H1 (cell line): ENCODE measurements at regions not wholly inside any gene's neighbourhood (a gene's known extent, or its start where the extent isn't known, plus 50 kb on each side); places are given as distances from the start of the nearest gene placed in this dataset.

Experiments
- CHD1 ChIP-seq: IDR thresholded peaks from 2 replicates; pipeline ENCODE4 v1.6.1; 2012; ENCODE audit warnings: low read depth, low read length, improper control_type of control experiment
- EZH2 ChIP-seq: fragments of 200-600 bp; sonication (generic); IDR thresholded peaks from 2 replicates; pipeline ENCODE4 v1.7.1; 2012; ENCODE audit warnings: low read depth, mild to moderate bottlenecking, moderate library complexity, low read length, inconsistent platforms; ENCODE audit not compliant: severe bottlenecking
- FOSL1 ChIP-seq: IDR thresholded peaks from 2 replicates; pipeline ENCODE4 v1.6.1; 2011; ENCODE audit warnings: mild to moderate bottlenecking, low read depth, low read length, moderate library complexity; ENCODE audit not compliant: insufficient read depth
- GTF2F1 ChIP-seq: IDR thresholded peaks from 2 replicates; pipeline ENCODE4 v1.6.1; 2012; ENCODE audit warnings: low read depth, low read length, improper control_type of control experiment, borderline replicate concordance
- JUND ChIP-seq: IDR thresholded peaks from 2 replicates; pipeline ENCODE4 v1.6.1; 2011; ENCODE audit warnings: mild to moderate bottlenecking, improper control_type of control experiment, low read length
- RXRA ChIP-seq: IDR thresholded peaks from 2 replicates; pipeline ENCODE4 v1.6.1; 2011; ENCODE audit warnings: low read depth, mild to moderate bottlenecking, low read length, moderate library complexity; ENCODE audit not compliant: insufficient read depth
- SAP30 ChIP-seq: fragments of 300-600 bp; sonication (generic); IDR thresholded peaks from 2 replicates; pipeline ENCODE4 v1.7.1; 2012; ENCODE audit warnings: low read length, moderate library complexity, mild to moderate bottlenecking, inconsistent platforms; ENCODE audit not compliant: insufficient read depth, insufficient replicate concordance
- SP2 ChIP-seq: IDR thresholded peaks from 2 replicates; pipeline ENCODE4 v1.6.1; 2012; ENCODE audit warnings: mild to moderate bottlenecking, low read length, inconsistent platforms
- SP4 ChIP-seq: IDR thresholded peaks from 2 replicates; pipeline ENCODE4 v1.6.1; 2012; ENCODE audit warnings: low read length, inconsistent platforms
- SRF ChIP-seq: IDR thresholded peaks from 2 replicates; pipeline ENCODE4 v1.6.1; 2011; ENCODE audit warnings: mild to moderate bottlenecking, low read depth, low read length, moderate library complexity
- TEAD4 ChIP-seq: IDR thresholded peaks from 2 replicates; pipeline ENCODE4 v1.6.1; 2012; ENCODE audit warnings: low read depth, low read length, inconsistent platforms, mixed read lengths
- TF ChIP-seq, protein P1 (sequence below): fragments of 300-600 bp; sonication (generic); IDR thresholded peaks from 2 replicates; pipeline ENCODE4 v1.7.1; 2012; ENCODE audit warnings: low read length, moderate library complexity, mild to moderate bottlenecking, inconsistent platforms; ENCODE audit not compliant: insufficient replicate concordance

DNA sequence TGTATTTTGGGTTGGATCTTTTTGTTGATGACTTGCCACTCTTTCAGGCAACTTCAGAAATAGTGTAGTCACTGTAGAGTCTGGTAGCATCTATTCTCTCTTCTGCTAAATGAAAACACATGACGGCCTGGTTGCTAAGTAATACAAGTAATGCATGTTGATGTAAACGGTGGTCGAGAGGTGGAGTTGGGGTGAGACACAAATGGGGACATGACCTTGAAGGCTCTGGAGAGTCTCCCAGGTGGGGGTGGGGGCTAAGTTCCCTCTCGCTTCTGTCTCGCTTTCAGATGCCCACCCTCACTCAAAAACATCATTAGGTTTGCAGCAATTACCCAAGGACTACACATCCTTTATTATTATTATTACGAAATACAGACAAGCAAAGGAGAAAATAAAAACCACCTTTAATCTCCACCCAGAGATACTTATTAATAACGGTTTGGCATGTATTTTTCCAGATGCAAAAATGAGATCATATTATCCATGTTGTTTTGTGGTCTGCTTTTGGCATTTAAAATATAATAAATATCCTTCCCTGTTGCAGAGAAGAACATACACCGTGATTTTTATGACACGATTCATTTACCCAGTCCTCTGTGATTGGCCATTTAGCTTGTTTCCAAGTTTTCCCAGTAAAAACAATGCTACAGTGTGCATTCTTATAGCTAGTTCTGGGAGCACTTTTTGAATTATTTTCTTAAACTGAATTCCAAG, 138.1 kb downstream of the MIS18A start (continued):
- TF ChIP-seq, protein P1, sequence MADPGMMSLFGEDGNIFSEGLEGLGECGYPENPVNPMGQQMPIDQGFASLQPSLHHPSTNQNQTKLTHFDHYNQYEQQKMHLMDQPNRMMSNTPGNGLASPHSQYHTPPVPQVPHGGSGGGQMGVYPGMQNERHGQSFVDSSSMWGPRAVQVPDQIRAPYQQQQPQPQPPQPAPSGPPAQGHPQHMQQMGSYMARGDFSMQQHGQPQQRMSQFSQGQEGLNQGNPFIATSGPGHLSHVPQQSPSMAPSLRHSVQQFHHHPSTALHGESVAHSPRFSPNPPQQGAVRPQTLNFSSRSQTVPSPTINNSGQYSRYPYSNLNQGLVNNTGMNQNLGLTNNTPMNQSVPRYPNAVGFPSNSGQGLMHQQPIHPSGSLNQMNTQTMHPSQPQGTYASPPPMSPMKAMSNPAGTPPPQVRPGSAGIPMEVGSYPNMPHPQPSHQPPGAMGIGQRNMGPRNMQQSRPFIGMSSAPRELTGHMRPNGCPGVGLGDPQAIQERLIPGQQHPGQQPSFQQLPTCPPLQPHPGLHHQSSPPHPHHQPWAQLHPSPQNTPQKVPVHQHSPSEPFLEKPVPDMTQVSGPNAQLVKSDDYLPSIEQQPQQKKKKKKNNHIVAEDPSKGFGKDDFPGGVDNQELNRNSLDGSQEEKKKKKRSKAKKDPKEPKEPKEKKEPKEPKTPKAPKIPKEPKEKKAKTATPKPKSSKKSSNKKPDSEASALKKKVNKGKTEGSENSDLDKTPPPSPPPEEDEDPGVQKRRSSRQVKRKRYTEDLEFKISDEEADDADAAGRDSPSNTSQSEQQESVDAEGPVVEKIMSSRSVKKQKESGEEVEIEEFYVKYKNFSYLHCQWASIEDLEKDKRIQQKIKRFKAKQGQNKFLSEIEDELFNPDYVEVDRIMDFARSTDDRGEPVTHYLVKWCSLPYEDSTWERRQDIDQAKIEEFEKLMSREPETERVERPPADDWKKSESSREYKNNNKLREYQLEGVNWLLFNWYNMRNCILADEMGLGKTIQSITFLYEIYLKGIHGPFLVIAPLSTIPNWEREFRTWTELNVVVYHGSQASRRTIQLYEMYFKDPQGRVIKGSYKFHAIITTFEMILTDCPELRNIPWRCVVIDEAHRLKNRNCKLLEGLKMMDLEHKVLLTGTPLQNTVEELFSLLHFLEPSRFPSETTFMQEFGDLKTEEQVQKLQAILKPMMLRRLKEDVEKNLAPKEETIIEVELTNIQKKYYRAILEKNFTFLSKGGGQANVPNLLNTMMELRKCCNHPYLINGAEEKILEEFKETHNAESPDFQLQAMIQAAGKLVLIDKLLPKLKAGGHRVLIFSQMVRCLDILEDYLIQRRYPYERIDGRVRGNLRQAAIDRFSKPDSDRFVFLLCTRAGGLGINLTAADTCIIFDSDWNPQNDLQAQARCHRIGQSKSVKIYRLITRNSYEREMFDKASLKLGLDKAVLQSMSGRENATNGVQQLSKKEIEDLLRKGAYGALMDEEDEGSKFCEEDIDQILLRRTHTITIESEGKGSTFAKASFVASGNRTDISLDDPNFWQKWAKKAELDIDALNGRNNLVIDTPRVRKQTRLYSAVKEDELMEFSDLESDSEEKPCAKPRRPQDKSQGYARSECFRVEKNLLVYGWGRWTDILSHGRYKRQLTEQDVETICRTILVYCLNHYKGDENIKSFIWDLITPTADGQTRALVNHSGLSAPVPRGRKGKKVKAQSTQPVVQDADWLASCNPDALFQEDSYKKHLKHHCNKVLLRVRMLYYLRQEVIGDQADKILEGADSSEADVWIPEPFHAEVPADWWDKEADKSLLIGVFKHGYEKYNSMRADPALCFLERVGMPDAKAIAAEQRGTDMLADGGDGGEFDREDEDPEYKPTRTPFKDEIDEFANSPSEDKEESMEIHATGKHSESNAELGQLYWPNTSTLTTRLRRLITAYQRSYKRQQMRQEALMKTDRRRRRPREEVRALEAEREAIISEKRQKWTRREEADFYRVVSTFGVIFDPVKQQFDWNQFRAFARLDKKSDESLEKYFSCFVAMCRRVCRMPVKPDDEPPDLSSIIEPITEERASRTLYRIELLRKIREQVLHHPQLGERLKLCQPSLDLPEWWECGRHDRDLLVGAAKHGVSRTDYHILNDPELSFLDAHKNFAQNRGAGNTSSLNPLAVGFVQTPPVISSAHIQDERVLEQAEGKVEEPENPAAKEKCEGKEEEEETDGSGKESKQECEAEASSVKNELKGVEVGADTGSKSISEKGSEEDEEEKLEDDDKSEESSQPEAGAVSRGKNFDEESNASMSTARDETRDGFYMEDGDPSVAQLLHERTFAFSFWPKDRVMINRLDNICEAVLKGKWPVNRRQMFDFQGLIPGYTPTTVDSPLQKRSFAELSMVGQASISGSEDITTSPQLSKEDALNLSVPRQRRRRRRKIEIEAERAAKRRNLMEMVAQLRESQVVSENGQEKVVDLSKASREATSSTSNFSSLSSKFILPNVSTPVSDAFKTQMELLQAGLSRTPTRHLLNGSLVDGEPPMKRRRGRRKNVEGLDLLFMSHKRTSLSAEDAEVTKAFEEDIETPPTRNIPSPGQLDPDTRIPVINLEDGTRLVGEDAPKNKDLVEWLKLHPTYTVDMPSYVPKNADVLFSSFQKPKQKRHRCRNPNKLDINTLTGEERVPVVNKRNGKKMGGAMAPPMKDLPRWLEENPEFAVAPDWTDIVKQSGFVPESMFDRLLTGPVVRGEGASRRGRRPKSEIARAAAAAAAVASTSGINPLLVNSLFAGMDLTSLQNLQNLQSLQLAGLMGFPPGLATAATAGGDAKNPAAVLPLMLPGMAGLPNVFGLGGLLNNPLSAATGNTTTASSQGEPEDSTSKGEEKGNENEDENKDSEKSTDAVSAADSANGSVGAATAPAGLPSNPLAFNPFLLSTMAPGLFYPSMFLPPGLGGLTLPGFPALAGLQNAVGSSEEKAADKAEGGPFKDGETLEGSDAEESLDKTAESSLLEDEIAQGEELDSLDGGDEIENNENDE, result no peak
- TF ChIP-seq CHD1 (no peak), TEAD4 (no peak), SP2 (no peak), SRF (no peak), SAP30 (no peak), JUND (no peak), RXRA (no peak), EZH2 (no peak), FOSL1 (no peak), SP4 (no peak), GTF2F1 (no peak)
